ENCODE measurements at regions not wholly inside any gene's neighbourhood (a gene's known extent, or its start where the extent isn't known, plus 50 kb on each side); places are given as distances from the start of the nearest gene placed in this dataset.
"Not testable (repeated sequence)": the region's sequence is repeated elsewhere in the genome, so short reads cannot be mapped to it uniquely, and the experiment has no call there.

GRCh38 chr12:84492351-84492883 is 420.2 kb downstream of the SLC6A15 start:
- no peak for ATAC-seq

GRCh38 chr12:84484798-84485197 is 427.8 kb downstream of the SLC6A15 start:
- ATAC-seq: no peak

GRCh38 chr12:84480803-84481202 is 431.8 kb downstream of the SLC6A15 start:
- ATAC-seq: no peak

- no peak for ATAC-seq
Observed at GRCh38 chr12:84470361-84470760, 442.2 kb downstream of the SLC6A15 start.

GRCh38 chr12:84464616-84465015 is 448.0 kb downstream of the SLC6A15 start:
- no peak for ATAC-seq

- ATAC-seq: no peak
Observed at GRCh38 chr12:84463741-84464495, 448.7 kb downstream of the SLC6A15 start.

GRCh38 chr12:84455598-84455997 is 457.0 kb downstream of the SLC6A15 start:
- no peak for ATAC-seq

- ATAC-seq: not testable (repeated sequence)
Observed at GRCh38 chr12:84446478-84446877, 466.1 kb downstream of the SLC6A15 start.

- no peak for ATAC-seq
Observed at GRCh38 chr12:84436134-84436533, 476.5 kb downstream of the SLC6A15 start.

GRCh38 chr12:84435682-84436081 is 476.9 kb downstream of the SLC6A15 start:
- no peak for ATAC-seq

GRCh38 chr12:84422340-84422739 is 490.3 kb downstream of the SLC6A15 start:
- ATAC-seq: no peak

- ATAC-seq: no peak
Observed at GRCh38 chr12:84421103-84421502, 491.5 kb downstream of the SLC6A15 start.

- ATAC-seq: no peak
Observed at GRCh38 chr12:84416626-84417025, 496.0 kb downstream of the SLC6A15 start.

GRCh38 chr12:84415946-84416345 is 496.7 kb downstream of the SLC6A15 start:
- ATAC-seq: no peak

GRCh38 chr12:84413656-84414055 is 498.9 kb downstream of the SLC6A15 start:
- ATAC-seq: no peak

GRCh38 chr12:84412226-84412625 is 500.4 kb downstream of the SLC6A15 start:
- ATAC-seq: no peak

- no peak for ATAC-seq
Observed at GRCh38 chr12:84411031-84411430, 501.6 kb downstream of the SLC6A15 start.

- ATAC-seq: no peak
Observed at GRCh38 chr12:84408936-84409335, 503.7 kb downstream of the SLC6A15 start.

- ATAC-seq: not testable (repeated sequence)
Observed at GRCh38 chr12:84406720-84407119, 505.9 kb downstream of the SLC6A15 start.

- ATAC-seq: no peak
Observed at GRCh38 chr12:84397846-84398245, 514.8 kb downstream of the SLC6A15 start.

- ATAC-seq: no peak
Observed at GRCh38 chr12:84397263-84397662, 515.3 kb downstream of the SLC6A15 start.

GRCh38 chr12:84391176-84391575 is 521.4 kb downstream of the SLC6A15 start:
- not testable (repeated sequence) for ATAC-seq

- no peak for ATAC-seq
Observed at GRCh38 chr12:84384384-84384783, 528.2 kb downstream of the SLC6A15 start.

- not testable (repeated sequence) for ATAC-seq
Observed at GRCh38 chr12:84382486-84382885, 530.1 kb downstream of the SLC6A15 start.

- no peak for ATAC-seq
Observed at GRCh38 chr12:84376320-84376719, 536.3 kb downstream of the SLC6A15 start.
